HepG2 (cell line): ENCODE measurements at regions not wholly inside any gene's neighbourhood (a gene's known extent, or its start where the extent isn't known, plus 50 kb on each side); places are given as distances from the start of the nearest gene placed in this dataset.

Source experiments
- CHD4 ChIP-seq: fragments of 200-600 bp; sonication (generic); IDR thresholded peaks from 2 replicates; pipeline ENCODE4 v1.7.0; 2017; ENCODE audit warnings: mild to moderate bottlenecking, low read length, borderline replicate concordance
- CTCF ChIP-seq: sonication (generic); formaldehyde crosslinking; IDR thresholded peaks from 2 replicates; pipeline ENCODE4 v1.5.0; 2020; ENCODE audit warnings: mild to moderate bottlenecking, missing genetic modification reagents, moderate library complexity
- MAF1 ChIP-seq: sonication (generic); formaldehyde crosslinking; IDR thresholded peaks from 2 replicates; pipeline ENCODE4 v1.5.0; 2020; ENCODE audit warnings: missing genetic modification reagents, borderline replicate concordance
- MLXIP ChIP-seq: sonication (generic); formaldehyde crosslinking; IDR thresholded peaks from 2 replicates; pipeline ENCODE4 v1.9.0; 2021; ENCODE audit warnings: missing genetic modification reagents, borderline replicate concordance
- NCOA1 ChIP-seq: sonication (generic); formaldehyde crosslinking; IDR thresholded peaks from 2 replicates; pipeline ENCODE4 v1.9.0; 2021; ENCODE audit warnings: missing genetic modification reagents
- TAF1 ChIP-seq: sonication (generic); formaldehyde crosslinking; IDR thresholded peaks from 2 replicates; pipeline ENCODE4 v1.4.0; 2020; ENCODE audit warnings: missing genetic modification reagents
- ZUFSP ChIP-seq: sonication (generic); formaldehyde crosslinking; IDR thresholded peaks from 2 replicates; pipeline ENCODE4 v1.9.0; 2021; ENCODE audit warnings: missing genetic modification reagents, mild to moderate bottlenecking, borderline replicate concordance

- TF ChIP-seq NCOA1 (CRISPR knock-in tag) (no peak), MAF1 (CRISPR knock-in tag) (no peak), MLXIP (CRISPR knock-in tag) (no peak), CTCF (no peak), CHD4 (no peak), TAF1 (CRISPR knock-in tag) (no peak), ZUFSP (no peak)
These were observed 618.7 kb upstream of the SGCG start for GRCh38 chr13:22562116-22562515.
